ENCODE measurements at regions not wholly inside any gene's neighbourhood (a gene's known extent, or its start where the extent isn't known, plus 50 kb on each side); places are given as distances from the start of the nearest gene placed in this dataset.

- TF ChIP-seq, protein P1, sequence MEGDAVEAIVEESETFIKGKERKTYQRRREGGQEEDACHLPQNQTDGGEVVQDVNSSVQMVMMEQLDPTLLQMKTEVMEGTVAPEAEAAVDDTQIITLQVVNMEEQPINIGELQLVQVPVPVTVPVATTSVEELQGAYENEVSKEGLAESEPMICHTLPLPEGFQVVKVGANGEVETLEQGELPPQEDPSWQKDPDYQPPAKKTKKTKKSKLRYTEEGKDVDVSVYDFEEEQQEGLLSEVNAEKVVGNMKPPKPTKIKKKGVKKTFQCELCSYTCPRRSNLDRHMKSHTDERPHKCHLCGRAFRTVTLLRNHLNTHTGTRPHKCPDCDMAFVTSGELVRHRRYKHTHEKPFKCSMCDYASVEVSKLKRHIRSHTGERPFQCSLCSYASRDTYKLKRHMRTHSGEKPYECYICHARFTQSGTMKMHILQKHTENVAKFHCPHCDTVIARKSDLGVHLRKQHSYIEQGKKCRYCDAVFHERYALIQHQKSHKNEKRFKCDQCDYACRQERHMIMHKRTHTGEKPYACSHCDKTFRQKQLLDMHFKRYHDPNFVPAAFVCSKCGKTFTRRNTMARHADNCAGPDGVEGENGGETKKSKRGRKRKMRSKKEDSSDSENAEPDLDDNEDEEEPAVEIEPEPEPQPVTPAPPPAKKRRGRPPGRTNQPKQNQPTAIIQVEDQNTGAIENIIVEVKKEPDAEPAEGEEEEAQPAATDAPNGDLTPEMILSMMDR (IDR thresholded peaks at IDR 0.05): no peak
- no peak for TF ChIP-seq POLR2A (IDR thresholded peaks at IDR 0.05)
These were observed 278.3 kb downstream of the RBM43 start for GRCh38 chr2:150983314-150983897.
